Caco-2 (cell line): ENCODE measurements at regions not wholly inside any gene's neighbourhood (a gene's known extent, or its start where the extent isn't known, plus 50 kb on each side); places are given as distances from the start of the nearest gene placed in this dataset.

Experiments
- BruUV-seq: library from RNA; stranded (reverse); fragments of 400-500 nt; replicated peaks from 2 replicates; lab custom pipeline; 2021; lab: Mats Ljungman, UMichigan
- CTCF ChIA-PET: fragments of 300-600 bp; sonication (Branson Sonifier 250); formaldehyde crosslinking; loops from one replicate; lab custom pipeline; 2022; ENCODE audit warnings: antibody characterized with exemption; lab: Charles Lee
- POLR2A ChIA-PET: fragments of 300-600 bp; sonication (Branson Sonifier 250); formaldehyde crosslinking; loops from one replicate; lab custom pipeline; 2022; ENCODE audit warnings: antibody characterized with exemption; lab: Charles Lee
- DNase-seq, 2 experiments: peaks; one replicate each; pipeline versions ENCODE4 v3.0.0 to v3.0.0-alpha.2; 2020 to 2022
- H3K27me3 ChIP-seq: replicated peaks from 2 replicates; pipeline ENCODE4 v1.6.0; 2011; ENCODE audit warnings: low read length; ENCODE audit not compliant: control insufficient read depth, insufficient read depth
- H3K36me3 ChIP-seq: 2 replicates; pipeline ENCODE4 v1.5.1; 2011; ENCODE audit warnings: low read length; ENCODE audit not compliant: control insufficient read depth, insufficient read depth
- H3K4me1 ChIP-seq: fragments of 250-450 bp; sonication (Bioruptor Pico); 2 replicates; pipeline ENCODE4 v1.5.1; 2020; ENCODE audit warnings: mild to moderate bottlenecking
- H3K4me3 ChIP-seq: 2 replicates; pipeline ENCODE4 v1.5.1; 2011; ENCODE audit warnings: low read depth, mild to moderate bottlenecking, control low read depth, low read length
- H3K9me3 ChIP-seq: fragments of 250-450 bp; sonication (Bioruptor Pico); 2 replicates; pipeline ENCODE4 v1.5.1; 2020; ENCODE audit warnings: mild to moderate bottlenecking, moderate library complexity
- H3K27ac Mint-ChIP-seq: one replicate; pipeline ENCODE4 v1.8.0; 2022; ENCODE audit warnings: mixed read lengths; ENCODE audit not compliant: unreplicated experiment
- H3K27me3 Mint-ChIP-seq: one replicate; pipeline ENCODE4 v1.8.0; 2022; ENCODE audit warnings: mixed read lengths; ENCODE audit not compliant: insufficient read depth, unreplicated experiment
- H3K36me3 Mint-ChIP-seq: one replicate; pipeline ENCODE4 v1.8.0; 2022; ENCODE audit warnings: mild to moderate bottlenecking, mixed read lengths; ENCODE audit not compliant: insufficient read depth, unreplicated experiment
- H3K4me1 Mint-ChIP-seq: one replicate; pipeline ENCODE4 v1.8.0; 2022; ENCODE audit warnings: low read depth, mixed read lengths; ENCODE audit not compliant: unreplicated experiment
- H3K4me3 Mint-ChIP-seq: one replicate; pipeline ENCODE4 v1.8.0; 2022; ENCODE audit warnings: mild to moderate bottlenecking, moderate library complexity, mixed read lengths; ENCODE audit not compliant: unreplicated experiment
- H3K9me3 Mint-ChIP-seq: one replicate; pipeline ENCODE4 v1.8.0; 2022; ENCODE audit warnings: mixed read lengths; ENCODE audit not compliant: unreplicated experiment
- CTCF ChIP-seq, 2 experiments: fragments of 200-600 bp in 1 of 2; IDR thresholded peaks; 1 replicate in 1 of 2; 2 replicates in 1 of 2; pipeline versions ENCODE4 v1.5.1 to v1.8.0; 2011 to 2022; ENCODE audit warnings: antibody characterized with exemption in 1 of 2, control low read depth in 1 of 2, inconsistent platforms in 1 of 2, low read depth in 1 of 2, low read length in 1 of 2, mild to moderate bottlenecking in 1 of 2, moderate library complexity in 1 of 2; ENCODE audit not compliant: insufficient read depth in 1 of 2, severe bottlenecking in 1 of 2, unreplicated experiment in 1 of 2
- intact Hi-C: fragments of 100-400 bp; cut with micrococcal nuclease; formaldehyde crosslinking; loops from one replicate; pipeline ENCODE4 v1.10.0; 2022; ENCODE audit not compliant: unreplicated experiment

GRCh38 chr15:25510146-25510545 lies 71.3 kb upstream of the UBE3A start:
- no peaks in the 10 kb centered on the region for H3K36me3 Mint-ChIP-seq
- TF ChIP-seq CTCF (IDR thresholded peaks at IDR 0.05; ENCODE audit: insufficient read depth in 1 of 2, low read depth in 1 of 2, low read length in 1 of 2, severe bottlenecking in 1 of 2, unreplicated experiment in 1 of 2): no peak
- Histone ChIP-seq H3K27me3 (no peaks in the 10 kb centered on the region), H3K4me1 (no peaks in the 10 kb centered on the region), H3K36me3 (no peaks in the 10 kb centered on the region), H3K9me3 (no peaks in the 10 kb centered on the region), H3K4me3 (no peak overlapping the region)
- intact Hi-C loops: no loop called here
- peaks cover 11% of the 10 kb centered on the region for H3K9me3 Mint-ChIP-seq
- BruUV-seq: no TSS peak
- ChIA-PET CTCF (interaction anchor here (1.8 kb wide), 1 partner anchor 200 kb away, joined by 6 read pairs; no protein-coding TSS in a partner anchor), POLR2A (no interaction called here)
- DNase-seq: no peak
- H3K27me3 Mint-ChIP-seq: peaks cover 6% of the 10 kb centered on the region
- H3K27ac Mint-ChIP-seq: no peak overlapping the region
- no peak overlapping the region for H3K4me3 Mint-ChIP-seq
- H3K4me1 Mint-ChIP-seq: no peaks in the 10 kb centered on the region

GRCh38 chr15:25509703-25510102 lies 70.9 kb upstream of the UBE3A start:
- no peak for DNase-seq
- TF ChIP-seq CTCF (IDR thresholded peaks at IDR 0.05; ENCODE audit: insufficient read depth in 1 of 2, low read depth in 1 of 2, low read length in 1 of 2, severe bottlenecking in 1 of 2, unreplicated experiment in 1 of 2): no peak
- no TSS peak for BruUV-seq
- no peaks in the 10 kb centered on the region for H3K36me3 Mint-ChIP-seq
- no peak overlapping the region for H3K27ac Mint-ChIP-seq
- Histone ChIP-seq H3K4me1 (no peaks in the 10 kb centered on the region), H3K4me3 (no peak overlapping the region), H3K36me3 (no peaks in the 10 kb centered on the region), H3K27me3 (no peaks in the 10 kb centered on the region), H3K9me3 (no peaks in the 10 kb centered on the region)
- CTCF ChIA-PET: interaction anchor here (1.7 to 2.2 kb wide), 5 partner anchors 180 to 424 kb away, joined by 6 to 39 read pairs (median 25); no protein-coding TSS in a partner anchor
- no peaks in the 10 kb centered on the region for H3K4me1 Mint-ChIP-seq
- H3K9me3 Mint-ChIP-seq: peaks cover 11% of the 10 kb centered on the region
- intact Hi-C loops: loop anchor here (10.0 kb wide), 1 partner anchor 375 kb away; no protein-coding TSS in a partner anchor
- peaks cover 6% of the 10 kb centered on the region for H3K27me3 Mint-ChIP-seq
- POLR2A ChIA-PET: no interaction called here
- no peak overlapping the region for H3K4me3 Mint-ChIP-seq

- ChIA-PET CTCF (interaction anchor here (0.6 to 2.2 kb wide), 11 partner anchors 10 to 447 kb away, joined by 3 to 39 read pairs (median 7); no protein-coding TSS in a partner anchor), POLR2A (no interaction called here)
- H3K4me1 Mint-ChIP-seq: no peaks in the 10 kb centered on the region
Observed at GRCh38 chr15:25508369-25509002, 69.7 kb upstream of the UBE3A start.

More at GRCh38 chr15:25508369-25509002, 69.7 kb upstream of the UBE3A start:
- intact Hi-C loops: loop anchor here (1.0 to 10.0 kb wide), 4 partner anchors 184 to 426 kb away; no protein-coding TSS in a partner anchor
- peak in 1 of 2 experiments; percentile 25 for DNase-seq
- BruUV-seq: no TSS peak
- Histone ChIP-seq H3K27me3 (no peaks in the 10 kb centered on the region), H3K9me3 (no peaks in the 10 kb centered on the region), H3K36me3 (no peaks in the 10 kb centered on the region), H3K4me1 (no peaks in the 10 kb centered on the region), H3K4me3 (no peak overlapping the region)
- peak; percentile 67 to 68 for TF ChIP-seq CTCF (IDR thresholded peaks at IDR 0.05; ENCODE audit: insufficient read depth in 1 of 2, low read depth in 1 of 2, low read length in 1 of 2, severe bottlenecking in 1 of 2, unreplicated experiment in 1 of 2)
- H3K9me3 Mint-ChIP-seq: peaks cover 4% of the 10 kb centered on the region
- no peaks in the 10 kb centered on the region for H3K36me3 Mint-ChIP-seq
- peaks cover 5% of the 10 kb centered on the region for H3K27me3 Mint-ChIP-seq
- no peak overlapping the region for H3K27ac Mint-ChIP-seq
- H3K4me3 Mint-ChIP-seq: no peak overlapping the region
